GM21528 (cell line): ENCODE measurements at regions not wholly inside any gene's neighbourhood (a gene's known extent, or its start where the extent isn't known, plus 50 kb on each side); places are given as distances from the start of the nearest gene placed in this dataset.

Experiments
- ATAC-seq: cut with Tn5 transposase; IDR thresholded peaks from one replicate; pipeline ENCODE4 v1.9.1; 2021; ENCODE audit warnings: mild to moderate bottlenecking, moderate library complexity; ENCODE audit not compliant: unreplicated experiment, low FRiP score

- no peak for ATAC-seq
These were observed 177.4 kb upstream of the LEF1 start for GRCh38 chr4:108345862-108346817.

GRCh38 chr4:108342325-108342970, 173.7 kb upstream of the LEF1 start:
- ATAC-seq = no peak

GRCh38 chr4:108337923-108338322, 169.2 kb upstream of the LEF1 start:
- ATAC-seq = no peak

- no peak for ATAC-seq
These were observed 167.3 kb upstream of the LEF1 start for GRCh38 chr4:108336076-108336475.

GRCh38 chr4:108335081-108335480, 166.3 kb upstream of the LEF1 start:
- no peak for ATAC-seq

GRCh38 chr4:108334031-108334430, 165.3 kb upstream of the LEF1 start:
- no peak for ATAC-seq

- ATAC-seq = no peak
These were observed 164.7 kb upstream of the LEF1 start for GRCh38 chr4:108333353-108333942.

- ATAC-seq = no peak
These were observed 163.3 kb upstream of the LEF1 start for GRCh38 chr4:108331905-108332632.

GRCh38 chr4:108328383-108328732, 159.6 kb upstream of the LEF1 start:
- no peak for ATAC-seq

- no peak for ATAC-seq
These were observed 159.1 kb upstream of the LEF1 start for GRCh38 chr4:108327642-108328382.

GRCh38 chr4:108325561-108325960, 156.8 kb upstream of the LEF1 start:
- ATAC-seq = no peak

- no peak for ATAC-seq
These were observed 155.7 kb upstream of the LEF1 start for GRCh38 chr4:108324450-108324849.

GRCh38 chr4:108322497-108322896, 153.8 kb upstream of the LEF1 start:
- ATAC-seq = no peak

- ATAC-seq = no peak
These were observed 151.3 kb upstream of the LEF1 start for GRCh38 chr4:108320061-108320460.

- ATAC-seq = no peak
These were observed 148.6 kb upstream of the LEF1 start for GRCh38 chr4:108317377-108317776.

- no peak for ATAC-seq
These were observed 147.0 kb upstream of the LEF1 start for GRCh38 chr4:108315694-108316093.

GRCh38 chr4:108314900-108315589, 146.3 kb upstream of the LEF1 start:
- ATAC-seq = no peak

GRCh38 chr4:108313546-108314339, 145.0 kb upstream of the LEF1 start:
- no peak for ATAC-seq

GRCh38 chr4:108311313-108311712, 142.6 kb upstream of the LEF1 start:
- no peak for ATAC-seq
